AG09309 (cell line): ENCODE measurements at regions not wholly inside any gene's neighbourhood (a gene's known extent, or its start where the extent isn't known, plus 50 kb on each side); places are given as distances from the start of the nearest gene placed in this dataset.

Experiments
- DNase-seq: peaks from one replicate; pipeline ENCODE4 v3.0.0-alpha.2; 2010; ENCODE audit warnings: low read depth
- H3K4me3 ChIP-seq: 2 replicates; pipeline ENCODE4 v1.5.1; 2011; ENCODE audit warnings: mild to moderate bottlenecking, low read depth, low read length, moderate library complexity; ENCODE audit not compliant: control insufficient read depth
- CTCF ChIP-seq: IDR thresholded peaks from 2 replicates; pipeline ENCODE4 v1.5.1; 2011; ENCODE audit warnings: mild to moderate bottlenecking, low read depth, low read length, inconsistent platforms; ENCODE audit not compliant: insufficient read depth, control insufficient read depth; ENCODE audit errors: missing control alignments

- no peak for TF ChIP-seq CTCF
- H3K4me3 ChIP-seq = no peak overlapping the region
- DNase-seq = no peak
These were observed 331.9 kb downstream of the MYCN start for GRCh38 chr2:16272038-16272788.

GRCh38 chr2:16271231-16271896 lies 331.0 kb downstream of the MYCN start:
- no peak for TF ChIP-seq CTCF
- DNase-seq = no peak
- H3K4me3 ChIP-seq = no peak overlapping the region

GRCh38 chr2:16270441-16270840 lies 330.1 kb downstream of the MYCN start:
- H3K4me3 ChIP-seq = no peak overlapping the region
- DNase-seq = no peak
- TF ChIP-seq CTCF = no peak

GRCh38 chr2:16268301-16269000 lies 328.1 kb downstream of the MYCN start:
- no peak overlapping the region for H3K4me3 ChIP-seq
- DNase-seq = no peak
- no peak for TF ChIP-seq CTCF

- no peak for TF ChIP-seq CTCF
- no peak overlapping the region for H3K4me3 ChIP-seq
- no peak for DNase-seq
These were observed 326.2 kb downstream of the MYCN start for GRCh38 chr2:16266571-16266970.

- no peak for TF ChIP-seq CTCF
- DNase-seq = no peak
- no peak overlapping the region for H3K4me3 ChIP-seq
These were observed 324.7 kb downstream of the MYCN start for GRCh38 chr2:16264931-16265540.
